Left lung (tissue), 4 donors: ENCODE measurements at regions not wholly inside any gene's neighbourhood (a gene's known extent, or its start where the extent isn't known, plus 50 kb on each side); places are given as distances from the start of the nearest gene placed in this dataset.

Experiments used
- ATAC-seq: fragments of 200-7000 bp; cut with Tn5 transposase; one replicate; pipeline ENCODE4 v1.9.1; 2020; ENCODE audit warnings: moderate library complexity
- DNase-seq, 4 donors: peaks; one replicate each; pipeline ENCODE4 v3.0.0-alpha.2; 2013 to 2020
- H3K27ac ChIP-seq, 2 donors: fragments of 200-600 bp; sonication (generic) in 1 of 2; one replicate each; pipeline versions ENCODE4 v1.5.0 to v1.8.0; 2020 to 2021
- H3K27me3 ChIP-seq, 2 donors: fragments of 200-600 bp; sonication (generic) in 1 of 2; one replicate each; pipeline versions ENCODE4 v1.5.0 to v1.8.0; 2020 to 2021
- H3K36me3 ChIP-seq, 2 donors: fragments of 200-600 bp; sonication (generic) in 1 of 2; one replicate each; pipeline versions ENCODE4 v1.5.0 to v1.8.0; 2020 to 2021
- H3K4me1 ChIP-seq, 2 donors: fragments of 200-600 bp; one replicate each; pipeline ENCODE4 v1.8.0; 2021
- H3K4me3 ChIP-seq, 2 donors: fragments of 200-600 bp; sonication (generic) in 1 of 2; one replicate each; pipeline versions ENCODE4 v1.5.0 to v1.8.0; 2020 to 2021; ENCODE audit warnings: mild to moderate bottlenecking in 1 of 2
- H3K9me3 ChIP-seq, 2 donors: fragments of 200-600 bp; sonication (generic) in 1 of 2; one replicate each; pipeline versions ENCODE4 v1.5.0 to v1.8.0; 2020 to 2021
- intact Hi-C, 2 donors: fragments of 100-400 bp; cut with DNase I; formaldehyde crosslinking; loops; one replicate each; pipeline versions ENCODE4 v1.11.2 to v1.14.2; 2022
- TF ChIP-seq, protein P1 (sequence below), 2 donors: fragments of 200-600 bp; sonication (generic) in 1 of 2; IDR thresholded peaks; one replicate each; pipeline versions ENCODE4 v1.5.0 to v1.8.0; 2021; ENCODE audit warnings: antibody characterized with exemption in 2 of 2
- donor health status: DM: no; HTN: yes; CAD: no.
- donor health status: DM: no; HTN: no; CAD: no.

DNA sequence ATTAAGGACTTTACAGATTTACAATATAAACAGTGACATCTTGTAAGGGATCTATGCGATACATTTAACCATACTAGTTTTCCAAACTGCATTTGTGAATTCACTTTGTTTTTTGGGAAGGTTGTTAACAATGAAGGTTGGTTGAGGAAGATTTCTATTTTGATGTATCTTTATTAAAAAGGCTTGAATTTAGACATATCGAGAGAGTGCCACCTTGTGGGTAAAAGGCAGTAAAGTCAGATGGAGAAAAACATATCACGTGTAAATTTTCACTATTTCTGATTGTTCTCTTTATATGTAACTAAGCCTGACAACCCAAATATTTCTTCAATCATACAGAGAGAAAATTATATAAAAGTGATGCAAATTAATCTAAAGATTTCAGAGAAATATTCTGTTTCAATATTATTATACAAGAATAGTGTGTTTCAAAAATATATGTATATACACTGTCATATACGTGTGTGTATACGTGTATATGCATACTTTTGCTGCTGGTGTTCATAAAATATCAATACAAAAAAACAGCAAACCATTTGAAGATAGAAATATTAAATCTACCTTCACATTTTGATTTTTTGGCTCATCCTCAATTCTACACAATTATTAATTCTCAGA, 988.6 kb downstream of the SORCS1 start:
- DNase-seq, result peak in 1 of 4 donors; percentile 32
- H3K4me1 ChIP-seq, result no peaks in the 10 kb centered on the region
- H3K27me3 ChIP-seq, result no peaks in the 10 kb centered on the region
- ATAC-seq, result peak; percentile 44
- TF ChIP-seq, protein P1, sequence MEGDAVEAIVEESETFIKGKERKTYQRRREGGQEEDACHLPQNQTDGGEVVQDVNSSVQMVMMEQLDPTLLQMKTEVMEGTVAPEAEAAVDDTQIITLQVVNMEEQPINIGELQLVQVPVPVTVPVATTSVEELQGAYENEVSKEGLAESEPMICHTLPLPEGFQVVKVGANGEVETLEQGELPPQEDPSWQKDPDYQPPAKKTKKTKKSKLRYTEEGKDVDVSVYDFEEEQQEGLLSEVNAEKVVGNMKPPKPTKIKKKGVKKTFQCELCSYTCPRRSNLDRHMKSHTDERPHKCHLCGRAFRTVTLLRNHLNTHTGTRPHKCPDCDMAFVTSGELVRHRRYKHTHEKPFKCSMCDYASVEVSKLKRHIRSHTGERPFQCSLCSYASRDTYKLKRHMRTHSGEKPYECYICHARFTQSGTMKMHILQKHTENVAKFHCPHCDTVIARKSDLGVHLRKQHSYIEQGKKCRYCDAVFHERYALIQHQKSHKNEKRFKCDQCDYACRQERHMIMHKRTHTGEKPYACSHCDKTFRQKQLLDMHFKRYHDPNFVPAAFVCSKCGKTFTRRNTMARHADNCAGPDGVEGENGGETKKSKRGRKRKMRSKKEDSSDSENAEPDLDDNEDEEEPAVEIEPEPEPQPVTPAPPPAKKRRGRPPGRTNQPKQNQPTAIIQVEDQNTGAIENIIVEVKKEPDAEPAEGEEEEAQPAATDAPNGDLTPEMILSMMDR (IDR thresholded peaks at IDR 0.05), result peak in 1 of 2 donors; percentile 64
- intact Hi-C loops, result loop anchor here in 1 of 2 donors (10.0 kb wide), 1 partner anchor 221 kb away; no protein-coding TSS in a partner anchor
- no peaks in the 10 kb centered on the region for H3K36me3 ChIP-seq
- no peak overlapping the region for H3K4me3 ChIP-seq
- H3K27ac ChIP-seq, result no peak overlapping the region
- H3K9me3 ChIP-seq, result no peaks in the 10 kb centered on the region

DNA sequence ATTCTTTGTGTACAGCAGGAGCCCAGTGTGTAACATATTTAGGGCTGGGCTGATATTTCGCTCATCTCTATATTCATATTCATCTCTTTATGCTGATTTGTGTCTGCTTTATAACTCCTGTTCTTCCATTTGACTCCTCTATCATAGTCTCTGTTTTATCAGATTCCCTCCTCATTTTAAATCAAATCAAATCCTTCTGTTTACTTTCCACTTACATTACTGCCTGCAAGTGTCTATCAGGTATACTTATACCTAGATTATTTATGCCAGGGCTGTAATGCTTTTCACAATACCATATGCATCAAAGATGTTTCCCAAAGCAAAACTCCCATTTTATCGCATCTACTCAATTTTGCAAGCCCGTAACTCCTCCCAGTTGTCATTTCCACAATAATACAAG, 990.7 kb downstream of the SORCS1 start:
- Histone ChIP-seq H3K4me1 (no peaks in the 10 kb centered on the region), H3K27ac (no peak overlapping the region), H3K36me3 (no peaks in the 10 kb centered on the region), H3K9me3 (no peaks in the 10 kb centered on the region), H3K4me3 (no peak overlapping the region), H3K27me3 (no peaks in the 10 kb centered on the region)
- intact Hi-C loops, result loop anchor here in 1 of 2 donors (10.0 kb wide), 1 partner anchor 219 kb away; no protein-coding TSS in a partner anchor
- ATAC-seq, result no peak
- TF ChIP-seq, protein P1 (IDR thresholded peaks at IDR 0.05), result no peak
- no peak for DNase-seq

DNA sequence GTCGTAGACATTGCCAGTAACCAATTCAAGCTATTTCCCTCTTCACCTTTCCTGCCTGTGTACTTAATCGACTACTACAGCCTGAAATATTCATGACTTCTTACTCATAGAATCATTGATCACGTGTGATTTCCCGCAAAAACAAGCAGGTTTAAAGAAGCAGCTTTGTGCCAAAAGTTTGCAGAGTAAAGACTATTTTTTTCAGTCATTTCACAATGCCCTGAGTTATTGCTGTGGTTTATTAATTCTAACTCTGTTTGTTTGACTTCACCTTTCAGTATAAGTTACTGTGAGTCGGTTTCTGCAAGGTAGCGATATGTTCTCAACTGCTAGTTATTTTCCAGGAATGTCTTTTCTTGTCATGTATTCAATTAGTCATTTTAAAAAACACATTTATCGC, 995.3 kb downstream of the SORCS1 start:
- ATAC-seq, result no peak
- Histone ChIP-seq H3K27me3 (no peaks in the 10 kb centered on the region), H3K9me3 (no peaks in the 10 kb centered on the region), H3K4me1 (no peaks in the 10 kb centered on the region), H3K36me3 (no peaks in the 10 kb centered on the region), H3K27ac (no peak overlapping the region), H3K4me3 (no peak overlapping the region)
- TF ChIP-seq, protein P1 (IDR thresholded peaks at IDR 0.05), result no peak
- intact Hi-C loops, result no loop called here
- DNase-seq, result no peak

DNA sequence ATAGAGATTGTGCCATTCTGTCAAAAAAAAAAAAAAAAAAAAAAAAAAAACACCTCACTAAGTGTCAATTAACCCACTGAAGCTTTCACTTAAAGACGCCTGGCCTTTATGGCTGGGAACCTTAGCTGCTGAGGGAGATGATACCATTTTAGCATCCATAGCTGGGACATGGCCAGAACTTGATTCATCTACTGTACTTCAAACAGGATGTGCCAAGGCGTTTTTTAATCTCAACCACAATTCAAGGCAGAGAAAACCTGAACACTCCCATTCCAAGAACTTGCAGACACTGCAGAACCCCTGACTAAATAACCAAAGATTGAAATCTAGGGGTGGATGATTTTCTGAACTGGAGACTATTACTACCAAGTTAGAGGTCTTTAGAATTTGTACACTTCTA, 996.6 kb downstream of the SORCS1 start:
- intact Hi-C loops, result no loop called here
- ATAC-seq (no peak), DNase-seq (no peak)

DNA sequence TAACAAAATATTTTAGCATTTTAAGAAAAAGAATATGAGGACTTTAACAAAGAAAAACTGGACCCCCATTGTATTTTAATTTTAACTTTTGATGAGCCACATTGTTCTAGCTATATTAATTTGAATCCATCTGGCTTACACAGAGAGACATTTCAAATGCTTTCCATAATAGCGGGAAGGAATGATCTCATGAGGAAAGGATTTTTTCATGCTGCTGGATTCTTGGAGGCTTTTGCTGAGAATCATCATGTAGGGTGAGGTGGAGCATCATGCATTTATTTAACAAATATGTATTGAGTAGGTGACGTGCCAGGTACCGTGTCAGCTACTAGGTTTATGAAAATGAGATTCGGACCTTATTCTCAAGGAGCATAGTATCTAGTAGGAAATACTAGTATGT, 1006.3 kb downstream of the SORCS1 start:
- no peak overlapping the region for H3K4me3 ChIP-seq
- H3K27me3 ChIP-seq, result no peaks in the 10 kb centered on the region
- H3K27ac ChIP-seq, result no peak overlapping the region
- no peaks in the 10 kb centered on the region for H3K36me3 ChIP-seq
- intact Hi-C loops, result no loop called here
- H3K4me1 ChIP-seq, result no peaks in the 10 kb centered on the region
- DNase-seq, result no peak
- peaks cover 0 to 2% of the 10 kb centered on the region in 2 donors for H3K9me3 ChIP-seq
- ATAC-seq, result no peak
- TF ChIP-seq, protein P1 (IDR thresholded peaks at IDR 0.05), result no peak

More for the DNA sequence above, 996.6 kb downstream of the SORCS1 start:
- H3K4me1 ChIP-seq, result no peaks in the 10 kb centered on the region
- TF ChIP-seq, protein P1 (IDR thresholded peaks at IDR 0.05), result no peak
- no peak overlapping the region for H3K4me3 ChIP-seq
- H3K27ac ChIP-seq, result no peak overlapping the region
- no peaks in the 10 kb centered on the region for H3K36me3 ChIP-seq
- H3K9me3 ChIP-seq, result peaks cover 0 to 7% of the 10 kb centered on the region in 2 donors
- no peaks in the 10 kb centered on the region for H3K27me3 ChIP-seq
